Hindlimb muscle (tissue), 1 donor: ENCODE measurements at regions not wholly inside any gene's neighbourhood (a gene's known extent, or its start where the extent isn't known, plus 50 kb on each side); places are given as distances from the start of the nearest gene placed in this dataset.
A peak's percentile ranks its signal among the peaks of the same experiment; 100 is the strongest.
"Not testable (repeated sequence)": the region's sequence is repeated elsewhere in the genome, so short reads cannot be mapped to it uniquely, and the experiment has no call there.

Source experiments
- DNase-seq: peaks from one replicate; pipeline ENCODE4 v3.0.0-alpha.2; 2013

DNA sequence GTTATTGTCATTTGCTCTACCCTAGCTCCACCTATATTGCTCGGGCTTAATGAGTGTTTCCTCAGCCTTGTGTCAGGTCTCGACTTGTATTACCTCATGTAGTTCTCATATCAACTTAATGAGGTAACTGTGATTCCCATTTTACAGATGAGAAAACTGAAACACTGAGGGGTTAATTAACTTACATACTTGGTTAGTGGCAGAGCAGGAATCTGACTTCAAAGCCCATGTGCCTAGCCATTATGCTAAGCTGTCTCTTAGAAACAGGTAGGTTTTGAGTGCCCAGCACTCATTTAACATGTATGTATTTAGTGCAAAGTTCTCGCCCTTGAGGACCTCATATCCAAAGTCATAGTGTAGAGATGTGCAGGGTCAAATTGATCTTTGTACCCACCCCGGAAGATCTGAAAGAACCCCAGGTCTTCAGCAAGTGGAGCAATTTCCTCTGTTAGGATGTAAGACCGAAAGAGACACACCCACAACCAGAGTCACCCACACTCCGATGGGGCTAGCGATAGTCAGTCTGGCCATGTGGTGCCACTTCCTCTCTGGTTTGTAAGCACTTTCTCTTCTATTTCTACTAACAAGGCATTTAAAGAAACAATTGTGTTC, 121.0 kb upstream of the SLC39A10 start:
- no peak for DNase-seq

DNA sequence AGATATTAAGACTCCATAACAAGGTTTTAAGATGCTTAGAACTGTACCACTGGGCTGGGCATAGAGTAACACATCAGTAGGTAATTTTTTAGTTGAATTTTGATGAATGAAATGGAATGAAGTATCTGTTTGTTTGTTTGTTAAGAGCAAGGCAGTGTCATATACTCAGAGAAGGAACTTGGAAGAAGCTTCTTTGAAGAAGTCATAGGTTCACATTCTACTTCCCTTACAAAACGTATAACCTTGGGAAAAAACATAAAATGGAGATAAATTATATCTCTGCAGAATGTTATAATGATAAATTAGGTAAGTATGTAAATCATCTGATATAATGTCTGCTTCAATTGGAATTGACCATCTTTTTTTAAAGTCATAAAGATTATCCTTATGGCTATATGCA, 122.1 kb upstream of the SLC39A10 start:
- no peak for DNase-seq

DNA sequence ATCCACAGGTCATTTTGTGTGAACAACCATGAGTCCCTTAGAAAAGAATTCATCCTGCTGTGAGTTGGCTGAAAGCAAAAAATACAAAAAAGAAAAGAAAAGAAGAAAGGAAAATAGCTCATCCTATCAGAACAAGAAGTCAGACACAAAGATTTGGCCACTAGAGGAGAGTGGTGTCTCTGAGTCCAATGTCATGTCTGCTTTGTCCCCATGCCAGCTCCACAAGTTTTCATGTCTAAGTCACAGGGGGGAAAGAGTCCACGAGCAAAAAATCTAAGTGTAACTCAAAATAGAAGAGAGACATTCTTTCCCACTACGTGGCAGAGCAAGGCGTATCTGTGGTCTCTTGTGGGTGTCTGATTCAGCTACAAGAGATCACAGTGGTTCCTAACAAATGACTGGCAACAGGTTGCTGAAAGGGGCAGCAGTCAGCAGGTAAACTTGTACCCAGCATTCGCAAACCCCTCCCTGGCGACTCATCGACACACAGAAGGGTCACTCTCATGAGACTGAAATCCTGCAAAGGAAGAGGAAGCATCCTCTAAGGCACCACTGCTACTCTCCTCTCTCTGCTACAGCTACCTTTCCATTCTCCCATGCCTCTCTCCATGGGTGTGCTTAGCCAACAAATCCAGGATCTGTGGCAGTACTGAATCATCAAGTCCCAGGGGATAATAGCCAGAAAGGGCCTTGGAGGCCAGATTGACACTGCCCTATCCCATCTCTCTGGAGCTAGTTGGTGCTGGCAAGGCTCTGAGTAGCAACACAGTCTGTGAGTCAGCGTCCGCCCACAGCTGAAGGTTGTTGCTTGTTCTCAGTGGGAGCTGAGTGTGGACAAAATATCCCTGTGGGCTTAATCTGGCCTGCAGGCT, 123.0 kb upstream of the SLC39A10 start:
- peak; percentile 34 for DNase-seq

DNA sequence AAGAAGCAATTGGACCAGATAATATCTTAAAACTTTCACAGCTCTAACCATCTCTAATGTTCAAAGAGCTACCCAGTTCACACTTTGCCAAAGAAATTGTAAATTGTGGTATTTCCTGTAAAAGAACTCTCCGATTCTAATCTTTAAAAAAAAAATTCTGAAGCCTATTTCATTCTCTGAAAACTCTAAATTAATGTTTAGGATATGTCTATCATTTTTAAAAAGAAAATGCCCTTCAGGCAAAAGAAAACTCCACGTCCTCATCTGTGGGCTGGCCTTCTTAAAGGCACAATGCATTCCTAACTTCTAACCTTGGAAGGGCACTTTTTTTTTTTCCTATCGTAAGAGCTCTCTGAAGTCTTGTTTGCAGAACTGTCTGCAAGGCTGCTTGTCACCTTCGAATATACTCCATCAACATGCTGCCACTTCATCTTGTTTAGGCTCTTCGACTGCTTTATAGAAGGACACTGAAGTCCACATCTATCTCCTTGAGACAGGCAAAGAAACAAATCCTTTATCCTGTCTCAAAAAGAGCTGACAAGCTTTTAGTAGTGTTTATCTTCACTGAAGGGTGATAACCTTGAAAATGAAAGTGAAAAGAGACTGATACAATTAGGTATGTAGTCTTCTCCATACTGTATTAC, 124.3 kb upstream of the SLC39A10 start:
- DNase-seq = no peak

DNA sequence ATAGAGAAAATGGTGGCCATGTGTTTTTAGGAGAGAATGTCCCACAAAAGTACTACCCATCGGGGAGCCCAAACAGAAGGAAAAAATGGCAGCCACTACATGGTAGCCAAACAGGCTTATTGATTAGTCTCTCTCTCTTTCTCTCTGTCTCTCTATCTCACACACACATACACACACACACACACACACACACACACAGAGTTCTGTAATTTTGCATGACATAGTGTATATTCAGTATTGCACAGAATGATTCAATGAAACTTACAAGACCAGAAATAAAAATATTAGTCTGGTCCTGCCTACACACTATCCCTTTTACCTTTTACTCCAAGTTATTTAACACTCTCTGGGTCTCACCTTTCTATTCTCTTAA, 124.8 kb upstream of the SLC39A10 start:
- DNase-seq = no peak

DNA sequence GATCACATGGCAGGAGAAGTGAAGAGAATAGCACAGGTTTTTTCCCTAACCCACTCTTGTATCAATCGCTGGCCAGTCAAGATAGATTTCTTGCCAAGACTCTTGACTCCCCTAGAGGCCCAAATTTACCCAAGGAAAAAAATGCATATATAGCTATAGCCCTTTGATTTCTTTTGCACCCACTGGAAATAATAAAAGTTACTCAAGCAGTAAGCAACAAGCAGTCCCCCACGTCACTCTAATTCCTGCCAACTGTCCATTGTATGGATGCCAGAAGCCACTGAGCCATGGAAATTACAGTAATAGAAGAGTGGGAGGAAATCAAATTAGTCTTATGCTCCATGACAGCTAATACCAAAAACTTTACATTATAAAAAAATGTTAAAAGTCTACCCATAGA, 125.3 kb upstream of the SLC39A10 start:
- DNase-seq = no peak

DNA sequence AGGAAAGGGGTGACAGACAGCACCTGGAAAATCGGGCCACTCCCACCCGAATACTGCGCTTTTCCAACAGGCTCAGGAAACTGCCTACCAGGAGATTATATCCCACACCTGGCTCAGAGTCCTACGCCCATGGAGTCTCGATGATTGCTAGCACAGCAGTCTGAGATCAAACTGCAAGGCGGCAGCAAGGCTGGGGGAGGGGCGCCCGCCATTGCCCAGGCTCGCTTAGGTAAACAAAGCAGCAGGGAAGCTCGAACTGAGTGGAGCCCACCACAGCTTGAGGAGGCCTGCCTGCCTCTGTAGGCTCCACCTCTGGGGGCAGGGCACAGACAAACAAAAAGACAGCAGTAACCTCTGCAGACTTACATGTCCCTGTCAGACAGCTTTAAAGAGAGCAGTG, 133.8 kb upstream of the SLC39A10 start:
- DNase-seq = not testable (repeated sequence)

DNA sequence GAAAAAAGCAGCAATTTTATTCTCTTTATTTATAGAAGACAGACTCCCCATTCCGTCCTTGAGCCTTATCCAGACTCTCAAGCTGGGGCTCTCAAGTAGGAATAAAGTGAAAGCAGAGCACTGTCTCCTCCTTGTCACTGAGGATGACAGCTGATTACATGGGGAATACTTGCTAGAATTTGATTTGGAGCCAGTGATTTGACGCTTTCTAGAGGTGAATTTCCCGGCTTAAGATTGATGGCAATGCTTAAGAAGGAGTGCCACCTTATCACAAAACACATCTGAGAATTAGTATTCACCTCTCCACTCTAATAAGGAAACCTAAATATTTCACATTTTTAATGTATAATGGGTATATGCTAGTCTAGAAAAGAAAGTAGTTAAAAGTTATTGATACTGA, 135.4 kb upstream of the SLC39A10 start:
- DNase-seq = no peak

DNA sequence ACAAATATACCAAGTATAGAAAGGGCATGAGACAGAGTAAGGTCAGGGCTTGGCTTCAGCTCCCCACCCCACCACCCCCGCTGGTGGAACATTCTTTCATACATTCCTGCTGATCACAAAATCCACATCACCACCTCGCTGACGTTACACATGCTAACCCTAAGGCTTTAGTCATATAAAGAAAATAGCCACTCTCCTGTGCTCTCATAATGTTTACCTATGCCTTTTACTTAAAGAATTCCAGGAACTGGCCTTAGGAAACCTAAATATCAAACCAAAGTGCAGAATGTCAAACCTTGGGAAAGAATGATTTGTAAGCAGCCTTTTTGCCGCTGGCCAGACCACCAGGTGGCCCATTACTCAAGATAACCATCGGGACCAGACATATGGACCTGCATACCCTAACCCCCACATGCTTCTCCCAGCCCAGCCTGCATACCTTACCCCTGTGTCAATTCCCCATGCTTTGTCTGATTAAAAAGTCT, 136.3 kb upstream of the SLC39A10 start:
- no peak for DNase-seq

DNA sequence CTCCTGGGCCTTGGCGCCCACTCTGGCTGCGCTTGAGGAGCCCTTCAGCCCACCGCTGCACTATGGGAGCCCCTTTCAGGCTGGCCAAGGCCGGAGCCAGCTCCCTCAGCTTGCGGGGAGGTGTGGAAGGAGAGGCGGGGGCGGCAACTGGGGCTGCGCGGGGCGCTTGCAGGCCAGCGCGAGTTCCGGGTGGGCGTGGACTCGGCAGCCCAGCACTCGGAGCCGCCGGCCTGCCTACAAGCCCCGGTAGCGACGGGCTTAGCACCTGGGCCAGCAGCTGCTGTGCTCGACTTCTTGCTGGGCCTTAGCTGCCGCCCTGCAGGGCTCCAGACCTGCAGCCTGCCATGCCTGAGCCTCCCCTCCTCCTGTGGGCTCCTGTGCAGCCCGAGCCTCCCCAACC, 141.5 kb upstream of the SLC39A10 start:
- no peak for DNase-seq

DNA sequence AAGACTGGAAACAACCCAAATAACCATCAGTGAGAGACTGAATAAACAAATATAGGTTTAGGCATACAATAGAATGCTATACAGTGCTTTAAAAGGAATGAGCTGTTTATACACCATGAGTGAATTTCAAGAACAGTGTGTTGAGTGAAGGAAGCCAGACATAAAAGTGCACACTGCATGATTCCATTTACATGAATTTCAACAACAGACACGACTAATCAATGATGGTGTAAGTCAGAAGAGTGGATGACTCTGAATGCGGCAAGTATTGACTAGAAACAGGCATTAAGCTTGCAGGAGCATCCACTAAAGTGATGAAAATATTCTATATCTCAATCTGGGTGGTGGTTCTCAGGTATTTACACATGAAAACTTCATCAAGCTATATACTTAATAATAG, 142.7 kb upstream of the SLC39A10 start:
- no peak for DNase-seq

DNA sequence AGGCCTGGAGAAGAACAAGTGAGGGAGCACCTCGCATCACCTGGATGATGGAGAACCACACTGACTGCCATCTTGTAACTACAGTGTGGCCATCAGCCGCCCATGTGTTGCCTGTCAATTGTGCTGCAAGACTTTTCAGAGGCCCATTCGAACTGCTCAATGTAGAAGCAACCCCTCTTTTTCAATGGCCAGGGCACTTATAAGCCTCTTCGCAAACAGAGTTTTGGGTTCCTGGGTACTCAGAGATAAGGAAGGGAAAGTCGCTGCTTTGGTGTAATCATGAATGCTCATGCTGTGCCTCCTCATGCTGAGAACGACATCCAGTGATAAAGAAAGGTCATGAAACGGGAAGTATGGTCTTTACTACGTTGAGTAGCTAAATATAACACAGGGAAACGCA, 143.9 kb upstream of the SLC39A10 start:
- DNase-seq = no peak

DNA sequence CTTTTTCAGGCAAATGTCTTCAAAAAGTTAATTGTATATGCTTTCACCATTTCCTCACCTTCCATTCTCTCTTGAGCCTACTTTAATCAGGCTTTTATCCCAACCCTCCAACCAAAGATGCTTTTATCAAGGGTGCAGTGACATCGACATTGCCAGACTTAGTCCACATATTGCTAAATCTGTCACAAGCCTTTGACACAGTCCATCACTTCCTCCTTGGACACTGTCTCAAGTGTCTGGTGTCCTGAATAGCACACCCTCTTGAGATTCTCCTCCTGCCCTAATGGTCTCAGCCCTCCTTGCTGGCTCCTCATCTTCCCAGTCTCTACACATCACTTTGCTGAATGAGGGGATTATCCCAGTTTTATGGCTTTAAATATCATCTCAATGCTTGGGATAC, 147.5 kb upstream of the SLC39A10 start:
- no peak for DNase-seq

DNA sequence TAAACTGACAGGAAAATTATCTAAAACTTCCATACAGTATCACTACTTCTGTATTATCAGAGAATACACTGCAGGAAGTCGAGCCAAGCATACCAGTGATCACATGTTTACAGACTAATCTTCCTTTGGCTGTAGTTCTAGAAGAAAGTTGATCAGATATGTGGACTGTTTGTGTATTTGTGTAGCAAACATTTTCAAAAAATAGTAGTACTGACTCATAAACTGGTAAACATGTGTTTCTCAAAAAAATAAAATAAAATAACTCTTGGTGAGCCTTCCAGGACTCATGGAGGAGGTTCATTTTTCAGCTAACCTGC, 148.9 kb upstream of the SLC39A10 start:
- DNase-seq = no peak

DNA sequence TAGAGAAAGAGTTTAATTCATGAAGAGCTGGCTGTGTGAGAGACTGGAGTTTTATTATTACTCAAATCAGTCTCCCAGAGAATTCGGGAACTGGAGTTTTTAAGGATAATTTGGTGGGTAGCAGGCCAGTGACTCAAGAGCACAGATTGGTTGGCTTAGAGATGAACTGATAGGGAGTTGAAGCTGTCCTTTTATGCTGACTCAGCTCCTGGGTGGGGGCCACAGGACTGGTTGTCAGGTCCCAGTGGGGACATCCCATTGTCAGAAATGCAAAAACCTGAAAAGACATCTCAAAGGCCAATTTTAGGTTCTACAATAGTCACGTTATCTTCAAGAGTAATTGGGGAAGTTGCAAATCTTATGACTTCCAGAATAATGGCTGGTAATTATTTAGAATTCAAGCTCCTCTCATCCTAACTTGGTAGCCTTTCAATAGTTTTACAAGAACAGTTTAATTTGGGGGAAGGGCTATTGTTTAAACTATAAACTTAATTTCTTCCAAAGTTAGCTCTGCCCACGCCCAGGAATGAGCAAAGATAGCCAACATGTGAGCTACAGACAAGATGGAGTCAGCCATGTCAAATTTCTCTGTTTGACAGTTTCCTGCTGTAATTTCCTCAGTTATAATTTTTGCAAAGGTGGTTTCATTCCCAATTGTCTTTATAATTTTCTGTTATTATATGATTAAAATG, 149.4 kb upstream of the SLC39A10 start:
- no peak for DNase-seq

DNA sequence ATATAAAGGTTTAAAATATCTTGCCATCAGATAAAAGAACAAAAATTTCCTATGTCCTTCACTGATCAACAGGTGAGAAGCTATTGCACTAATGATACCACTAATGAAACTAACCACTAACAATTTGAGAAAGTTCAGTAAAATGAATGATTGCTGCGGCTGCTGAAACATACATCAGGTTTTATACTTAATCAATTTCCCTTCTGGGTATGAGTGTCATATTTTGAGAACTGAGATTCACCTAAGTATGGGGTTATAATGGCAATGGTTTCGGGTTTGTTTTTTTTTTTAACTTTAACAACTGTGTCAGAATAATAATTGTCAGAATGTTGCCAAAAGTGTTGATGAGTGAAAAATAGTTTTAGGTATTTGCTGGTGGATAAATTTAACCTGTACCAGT, 151.3 kb upstream of the SLC39A10 start:
- no peak for DNase-seq

DNA sequence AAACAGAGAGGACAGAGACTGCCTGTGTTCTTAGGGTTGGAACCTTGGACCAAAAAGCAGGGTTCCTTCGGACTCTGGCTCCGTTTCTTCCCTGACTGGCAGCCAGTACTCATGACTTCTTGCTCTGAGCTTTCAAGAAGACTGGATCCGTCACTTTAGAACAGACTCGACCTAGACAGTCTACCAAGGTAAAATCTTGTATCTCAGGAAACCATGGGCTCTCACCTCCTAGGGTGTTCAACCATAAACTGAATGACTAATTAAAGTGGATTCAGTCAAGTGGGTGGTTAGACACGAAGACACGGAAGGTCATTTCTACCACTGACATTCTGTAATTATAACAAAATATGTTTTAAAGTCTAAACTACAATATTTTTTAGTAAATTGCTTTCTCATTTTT, 153.8 kb upstream of the SLC39A10 start:
- DNase-seq = no peak

DNA sequence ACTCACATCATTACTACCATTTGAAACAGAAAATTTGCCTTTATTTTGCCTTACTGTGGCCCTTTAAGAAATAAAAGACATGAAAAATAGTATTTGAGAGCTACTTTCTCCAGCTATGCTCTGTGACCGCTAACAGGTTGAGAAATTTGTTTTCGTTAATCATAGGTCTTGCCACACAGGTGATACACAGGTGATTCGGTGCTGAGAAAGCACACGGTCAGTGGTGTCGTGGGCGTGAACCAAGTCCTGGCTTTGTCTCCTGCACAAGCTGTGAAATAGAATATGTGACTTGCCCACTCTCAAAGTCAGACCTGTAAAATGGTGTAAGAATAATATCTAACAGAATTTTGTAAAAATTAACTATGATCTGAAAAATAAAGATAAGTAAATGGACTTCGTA, 155.3 kb upstream of the SLC39A10 start:
- DNase-seq = no peak

DNA sequence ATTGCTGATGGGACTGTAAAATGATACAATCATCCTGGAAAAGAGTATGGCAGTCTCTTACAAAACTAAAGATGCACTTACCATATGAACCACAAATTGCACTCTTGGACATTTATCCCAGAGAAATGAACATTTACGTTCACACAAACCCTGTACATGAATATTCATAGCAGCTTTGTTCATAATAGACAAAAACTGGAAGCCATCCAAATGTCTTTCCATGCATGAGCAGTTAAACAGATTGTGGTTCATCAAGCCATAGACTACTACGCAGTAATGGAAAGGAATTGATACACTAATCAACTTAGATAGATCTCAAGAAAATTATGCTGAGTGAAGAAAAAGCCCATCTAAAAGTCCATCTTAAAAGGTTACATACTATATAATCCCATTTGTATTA, 156.1 kb upstream of the SLC39A10 start:
- DNase-seq = no peak

DNA sequence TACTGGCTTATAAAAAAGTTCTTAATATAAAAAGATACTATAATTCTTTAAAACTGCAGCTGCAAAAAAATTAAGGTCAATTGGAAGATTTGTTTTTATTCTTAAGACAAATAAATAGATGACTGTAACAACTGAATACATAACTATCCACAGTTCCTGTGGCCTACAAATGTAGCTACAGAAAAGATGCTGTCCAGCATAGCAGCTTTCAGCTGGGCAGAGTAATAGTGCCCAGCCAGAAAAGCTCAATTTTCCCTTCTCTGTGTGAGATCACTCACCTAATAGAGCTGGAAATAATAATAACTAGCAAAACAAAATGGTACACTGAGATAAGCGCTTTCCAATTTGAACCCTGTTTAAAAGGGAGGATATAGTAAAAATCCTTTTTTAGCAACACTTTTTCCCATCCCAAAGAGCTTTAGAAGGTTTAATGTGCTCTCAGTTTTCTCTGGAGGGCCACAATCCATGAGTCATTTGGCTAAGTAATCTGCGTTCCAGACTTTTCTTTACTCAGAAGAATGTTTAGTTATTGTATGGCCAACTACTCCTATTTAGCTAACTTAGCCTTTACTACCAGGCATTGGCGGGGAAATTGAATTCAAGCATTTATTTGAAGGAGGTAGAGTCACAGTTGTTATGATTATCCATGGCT, 158.1 kb upstream of the SLC39A10 start:
- DNase-seq = no peak

DNA sequence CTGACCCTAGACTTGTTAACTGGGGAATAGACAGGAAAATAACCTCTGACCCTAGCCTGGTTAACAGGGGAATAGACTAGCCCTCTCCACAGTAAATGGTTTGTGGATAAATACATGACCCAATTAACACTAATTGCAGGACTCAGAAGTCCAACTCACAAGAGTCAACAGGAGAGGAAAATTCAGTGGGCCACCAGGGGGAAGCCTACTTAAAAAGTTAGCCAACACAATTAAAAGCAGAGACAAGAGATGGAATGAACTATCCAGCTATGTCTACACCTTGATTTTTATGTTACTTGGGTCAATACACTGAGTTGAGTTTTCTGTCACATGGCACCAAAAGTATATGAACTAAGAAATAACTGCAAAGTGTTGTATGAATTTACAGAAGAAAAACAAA, 158.8 kb upstream of the SLC39A10 start:
- no peak for DNase-seq

DNA sequence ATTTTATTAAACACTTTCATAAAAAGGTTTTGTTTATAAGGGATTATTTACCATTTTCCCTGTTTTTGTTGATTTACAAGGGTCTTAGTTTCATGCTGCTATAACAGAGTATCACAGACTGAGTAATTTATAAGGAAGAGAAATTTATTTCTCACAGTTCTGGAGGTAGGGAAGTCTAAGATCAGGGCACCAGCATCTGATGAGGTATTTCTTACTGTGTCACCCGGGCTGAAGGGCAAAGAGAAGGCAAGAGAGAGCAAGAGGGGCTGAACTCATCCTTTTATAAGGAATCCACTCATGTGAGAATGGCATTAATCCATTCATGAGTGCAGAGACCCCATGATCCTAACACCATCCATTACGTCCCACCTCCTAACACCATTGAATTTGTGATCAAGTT, 160.0 kb upstream of the SLC39A10 start:
- no peak for DNase-seq

DNA sequence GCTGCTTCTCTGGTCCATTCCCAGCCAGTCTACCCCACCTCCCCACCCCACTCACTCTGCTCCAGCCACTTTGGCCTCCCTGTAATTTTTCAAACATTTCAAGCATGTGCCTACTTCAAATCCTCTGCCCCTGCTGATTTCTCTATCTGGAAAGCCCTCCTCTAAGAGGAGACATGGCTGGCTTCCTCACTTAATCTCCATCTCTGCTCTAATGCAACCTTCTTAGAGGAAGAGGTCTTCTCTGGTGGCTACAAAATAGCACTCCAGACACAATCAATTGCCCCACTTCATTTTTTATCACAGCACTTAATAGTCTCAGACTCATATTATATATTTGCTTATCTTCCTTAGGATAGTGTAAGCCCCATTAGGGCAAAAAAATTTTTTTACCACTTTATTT, 161.1 kb upstream of the SLC39A10 start:
- DNase-seq = no peak
